GM19025 (cell line): ENCODE measurements at regions not wholly inside any gene's neighbourhood (a gene's known extent, or its start where the extent isn't known, plus 50 kb on each side); places are given as distances from the start of the nearest gene placed in this dataset.
"Not testable (repeated sequence)": the region's sequence is repeated elsewhere in the genome, so short reads cannot be mapped to it uniquely, and the experiment has no call there.

Source experiments
- ATAC-seq: cut with Tn5 transposase; IDR thresholded peaks from one replicate; pipeline ENCODE4 v1.9.1; 2021; ENCODE audit warnings: mild to moderate bottlenecking, low read depth, moderate library complexity; ENCODE audit not compliant: unreplicated experiment

- ATAC-seq = no peak
Observed at GRCh38 chr18:30469091-30469490, 573.5 kb downstream of the DSC3 start.

- no peak for ATAC-seq
Observed at GRCh38 chr18:30465096-30465495, 577.4 kb downstream of the DSC3 start.

GRCh38 chr18:30457156-30457555, 585.4 kb downstream of the DSC3 start:
- ATAC-seq = no peak

DNA sequence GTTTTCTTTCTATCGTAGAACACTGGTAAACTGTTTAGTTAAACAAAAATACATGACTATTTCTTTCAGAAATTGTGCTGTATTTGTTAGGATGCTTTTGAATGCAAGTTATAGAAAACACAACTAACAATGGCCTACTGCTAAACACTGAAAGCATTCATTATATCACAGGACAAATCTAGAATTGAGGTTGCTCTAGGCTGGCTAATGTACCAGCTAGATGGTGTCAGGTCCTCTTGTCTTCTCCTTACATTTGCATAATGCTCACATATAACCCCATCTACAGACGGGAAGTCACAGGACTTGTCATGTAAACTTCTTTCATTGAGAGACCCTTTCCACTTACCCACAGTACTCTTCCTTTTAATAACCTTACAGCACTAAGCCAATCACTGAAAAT, 586.8 kb downstream of the DSC3 start:
- no peak for ATAC-seq

GRCh38 chr18:30454920-30455319, 587.6 kb downstream of the DSC3 start:
- ATAC-seq = no peak

GRCh38 chr18:30451981-30452380, 590.6 kb downstream of the DSC3 start:
- ATAC-seq = no peak

- ATAC-seq = no peak
Observed at GRCh38 chr18:30450927-30451326, 591.6 kb downstream of the DSC3 start.

- ATAC-seq = no peak
Observed at GRCh38 chr18:30446605-30447004, 595.9 kb downstream of the DSC3 start.

DNA sequence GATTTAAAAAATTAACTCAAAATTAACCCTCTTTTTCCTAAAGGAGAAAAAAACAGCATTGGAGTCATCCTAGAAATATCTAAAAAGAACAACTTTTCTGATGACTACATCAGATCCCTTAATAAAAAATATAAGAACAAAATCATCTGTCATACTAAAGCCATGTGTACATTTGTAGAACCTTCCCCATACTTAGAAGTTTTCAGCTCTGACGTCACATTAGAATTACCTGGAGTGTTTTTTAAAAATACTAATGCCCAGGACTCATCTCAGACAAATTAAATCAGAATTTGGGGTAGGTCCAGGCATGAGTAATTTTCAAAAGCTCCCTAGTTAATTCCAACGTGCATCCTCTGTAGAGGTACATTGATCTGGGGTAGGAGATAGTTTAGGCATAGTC, 598.0 kb downstream of the DSC3 start:
- ATAC-seq = no peak

DNA sequence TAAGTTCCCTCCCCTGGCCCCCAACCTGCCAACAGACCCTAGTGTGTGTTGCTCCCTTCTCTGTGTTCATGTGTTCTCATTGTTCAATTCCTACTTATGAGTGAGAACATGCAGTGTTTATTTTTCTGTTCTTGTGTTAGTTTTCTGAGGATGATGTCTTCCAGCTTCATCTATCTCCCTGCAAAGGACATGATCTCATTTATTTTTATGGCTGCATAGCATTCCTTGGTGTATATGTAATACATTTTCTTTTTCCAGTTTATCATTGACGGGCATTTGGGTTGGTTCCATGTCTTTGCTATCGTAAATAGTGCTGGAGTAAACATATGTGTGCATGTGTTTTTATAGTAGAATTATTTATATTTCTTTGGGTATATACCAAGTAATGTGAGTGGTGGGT, 602.2 kb downstream of the DSC3 start:
- ATAC-seq = no peak

- no peak for ATAC-seq
Observed at GRCh38 chr18:30439174-30439573, 603.4 kb downstream of the DSC3 start.

GRCh38 chr18:30432349-30432748, 610.2 kb downstream of the DSC3 start:
- ATAC-seq = no peak

GRCh38 chr18:30419399-30419798, 623.1 kb downstream of the DSC3 start:
- ATAC-seq = not testable (repeated sequence)

DNA sequence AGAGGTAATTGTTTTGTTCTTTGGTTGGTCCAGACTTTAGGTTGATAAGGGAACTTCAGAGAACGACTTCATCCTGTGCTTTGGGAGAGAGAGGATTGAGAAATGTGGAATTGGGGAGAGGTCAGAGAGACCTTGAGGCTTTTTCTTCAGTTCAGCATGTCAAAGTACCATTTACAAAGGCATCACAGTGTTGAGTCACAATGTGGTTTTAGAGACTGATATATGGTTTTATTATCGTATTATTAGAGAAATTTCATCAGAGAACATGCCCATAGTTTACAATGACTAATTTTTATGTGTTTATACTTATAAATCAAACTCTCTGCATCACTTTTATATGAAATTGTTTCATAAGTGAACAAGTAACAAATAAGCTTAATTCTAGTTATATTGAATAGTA, 626.6 kb downstream of the DSC3 start:
- ATAC-seq = no peak

DNA sequence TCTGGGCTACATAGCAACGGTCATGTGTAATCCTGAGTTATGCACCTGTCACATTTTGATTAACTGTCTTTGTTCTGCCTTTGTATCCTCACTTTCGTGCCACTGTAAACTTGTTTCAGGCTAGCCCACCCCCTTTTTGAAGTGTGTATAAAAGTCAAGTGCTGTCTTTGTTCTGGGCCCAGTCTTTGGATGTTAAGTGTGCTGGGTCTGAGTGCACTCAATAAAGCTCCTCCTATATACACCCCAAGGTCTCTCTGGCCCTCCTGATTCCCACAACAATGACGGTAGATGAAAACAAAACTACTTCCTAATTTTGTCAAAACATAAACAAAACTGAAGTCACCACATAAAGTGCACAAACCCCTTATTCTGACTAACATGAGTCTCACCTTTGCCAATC, 633.4 kb downstream of the DSC3 start:
- ATAC-seq = no peak

DNA sequence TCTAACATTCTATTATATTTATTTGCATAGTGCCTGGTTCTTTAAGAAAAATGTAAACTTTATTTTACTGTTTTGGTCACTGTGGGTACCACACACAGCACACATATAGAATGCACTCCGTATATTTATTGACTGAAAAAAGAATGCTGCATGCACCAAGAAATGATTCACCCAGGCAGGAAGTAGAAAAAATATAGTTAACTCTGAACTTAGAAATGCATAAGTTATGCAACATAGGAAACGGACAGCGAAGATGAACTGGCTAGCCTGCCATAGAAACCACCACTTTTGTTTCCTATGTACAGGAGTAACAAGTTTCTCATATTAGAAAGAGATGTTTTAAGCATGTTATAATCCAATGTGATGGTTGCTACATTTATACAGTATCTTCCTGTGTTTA, 635.8 kb downstream of the DSC3 start:
- no peak for ATAC-seq

DNA sequence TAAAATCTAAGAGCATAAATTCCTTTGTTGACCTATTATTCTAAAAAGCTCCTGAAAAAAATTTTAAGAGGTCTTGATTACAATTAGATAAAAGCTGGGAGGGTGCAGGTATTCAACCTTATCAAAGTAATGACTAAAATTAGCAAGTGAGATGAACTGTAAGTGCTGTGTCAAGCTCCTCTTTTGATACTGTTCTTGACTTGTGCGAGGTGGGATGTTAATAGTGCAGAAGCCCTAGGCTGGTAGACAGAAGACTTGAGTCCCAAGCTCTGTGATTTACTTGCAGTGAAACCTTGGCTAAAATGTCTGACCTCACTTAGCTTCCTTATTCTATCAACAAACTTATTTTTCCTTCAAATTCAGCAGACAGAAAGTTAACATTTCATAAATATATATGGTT, 637.5 kb downstream of the DSC3 start:
- ATAC-seq = no peak

DNA sequence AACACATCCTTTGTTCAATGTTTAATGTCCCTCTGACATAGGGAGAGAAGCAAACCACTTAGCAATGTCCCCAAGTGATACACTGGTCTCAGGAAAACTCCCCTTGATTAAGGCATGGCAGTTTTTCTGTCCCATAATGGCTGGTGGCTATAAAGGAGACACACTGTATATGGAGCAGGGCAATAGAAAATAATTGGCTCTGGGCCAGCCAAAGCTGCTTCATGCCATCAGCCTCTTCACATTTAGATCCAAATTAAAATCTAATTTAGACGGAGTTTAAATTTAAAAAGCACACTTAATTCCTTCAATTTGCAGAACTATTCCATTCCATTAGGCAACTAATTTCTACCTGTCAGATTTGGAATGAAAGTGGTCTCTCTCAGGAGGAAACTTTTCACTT, 638.1 kb downstream of the DSC3 start:
- no peak for ATAC-seq

DNA sequence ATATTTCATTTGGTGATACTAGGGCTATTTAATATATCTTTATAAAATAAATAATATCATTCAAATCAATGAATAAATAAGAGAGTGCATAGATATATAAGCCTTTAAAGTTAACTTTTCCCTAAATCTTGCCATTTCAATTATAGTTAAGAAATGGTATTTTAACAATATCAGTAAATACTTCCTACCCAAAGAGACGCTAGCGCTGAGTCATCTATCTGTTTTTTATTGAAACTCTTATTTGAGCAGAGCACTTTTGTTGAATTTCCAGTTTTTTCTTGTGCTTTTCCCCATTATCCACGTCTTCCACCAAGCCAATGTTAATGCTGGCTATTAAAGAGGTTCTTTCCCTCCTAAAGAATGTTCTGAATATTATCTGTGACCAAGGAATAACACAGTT, 639.3 kb downstream of the DSC3 start:
- no peak for ATAC-seq

GRCh38 chr18:30387401-30387800, 655.1 kb downstream of the DSC3 start:
- ATAC-seq = no peak

DNA sequence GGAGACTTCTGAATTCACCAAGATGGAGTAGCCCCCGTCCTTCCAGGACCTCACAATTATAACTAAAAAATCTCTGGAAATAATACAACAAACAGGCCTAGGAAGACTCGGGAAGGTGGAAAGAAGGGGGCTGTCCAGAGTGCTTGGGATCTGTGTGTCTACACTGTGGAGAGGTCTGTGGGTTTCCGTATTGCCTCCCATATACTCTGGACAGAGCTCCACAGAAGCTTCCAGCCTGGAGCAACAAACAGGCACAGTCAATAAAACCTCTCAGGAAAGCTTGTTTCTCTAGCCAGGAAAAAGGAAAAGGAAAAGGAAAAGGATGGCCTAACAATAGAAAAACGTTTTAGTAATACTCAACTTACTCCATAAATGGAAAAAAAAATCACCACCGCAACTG, 655.9 kb downstream of the DSC3 start:
- no peak for ATAC-seq

DNA sequence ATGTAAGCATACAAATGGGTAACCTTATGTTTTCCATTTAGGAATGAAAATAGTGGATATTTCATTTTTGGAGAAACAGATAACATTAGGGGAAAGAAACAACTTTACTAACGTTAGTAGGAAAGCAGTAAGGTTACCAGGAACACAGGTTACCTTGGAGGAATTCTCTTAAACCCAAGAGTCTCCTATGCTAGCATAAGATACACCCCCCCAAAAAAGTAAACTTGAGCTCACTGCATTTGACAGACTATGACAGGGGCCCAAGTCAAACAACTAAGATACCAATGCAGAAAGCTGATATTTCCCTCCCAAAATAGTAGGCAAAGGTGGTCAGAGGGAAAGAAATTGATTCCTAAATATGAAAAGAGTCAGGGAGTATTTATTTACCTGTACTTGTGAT, 656.9 kb downstream of the DSC3 start:
- ATAC-seq = no peak

DNA sequence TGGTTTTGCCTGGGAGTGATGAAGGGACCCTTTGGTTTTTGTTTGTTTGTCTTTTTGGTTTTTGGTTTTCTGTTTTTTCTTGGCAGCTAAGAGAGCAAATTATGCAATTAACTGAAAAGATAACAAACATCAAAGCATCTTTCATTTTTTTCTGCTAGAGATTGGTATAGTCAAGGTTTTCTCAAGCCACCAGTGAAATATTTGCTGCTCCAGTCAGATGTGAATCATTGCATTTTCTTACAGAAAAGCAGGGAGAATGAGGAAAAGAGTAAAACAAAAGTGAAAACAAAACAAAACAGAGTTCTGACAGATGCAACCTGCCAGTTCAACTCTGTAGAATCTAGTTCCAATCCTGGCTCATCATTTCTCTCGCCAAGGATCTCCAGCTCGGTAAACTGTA, 660.7 kb downstream of the DSC3 start:
- ATAC-seq = no peak

DNA sequence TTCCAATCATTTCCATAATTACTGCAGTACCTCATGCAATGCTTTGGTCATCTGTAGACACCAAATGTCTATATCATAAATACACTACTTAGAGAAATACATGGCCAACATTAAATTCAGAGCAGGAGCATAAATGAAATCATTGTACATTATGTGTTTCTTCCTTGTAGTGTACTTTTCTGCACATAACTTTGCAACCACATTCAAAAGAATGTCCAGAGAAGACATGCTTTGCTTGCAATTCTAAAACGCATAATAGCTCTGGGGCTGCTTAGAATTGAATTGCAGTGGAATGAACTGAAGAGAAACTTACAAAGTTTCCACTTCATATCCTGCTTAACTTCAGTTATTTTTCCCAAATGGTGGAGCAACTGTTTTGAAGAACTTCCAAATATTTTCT, 664.4 kb downstream of the DSC3 start:
- ATAC-seq = no peak
